NCI-H69 (cell line): ENCODE measurements at regions not wholly inside any gene's neighbourhood (a gene's known extent, or its start where the extent isn't known, plus 50 kb on each side); places are given as distances from the start of the nearest gene placed in this dataset.
"Not testable (repeated sequence)": the region's sequence is repeated elsewhere in the genome, so short reads cannot be mapped to it uniquely, and the experiment has no call there.

Experiments
- DNase-seq: peaks from one replicate; lab custom pipeline; 2025; lab: John Stamatoyannopoulos, UW

GRCh38 chrX:109172091-109172602 lies 309.7 kb downstream of the GUCY2F start:
- no peak for DNase-seq

DNA sequence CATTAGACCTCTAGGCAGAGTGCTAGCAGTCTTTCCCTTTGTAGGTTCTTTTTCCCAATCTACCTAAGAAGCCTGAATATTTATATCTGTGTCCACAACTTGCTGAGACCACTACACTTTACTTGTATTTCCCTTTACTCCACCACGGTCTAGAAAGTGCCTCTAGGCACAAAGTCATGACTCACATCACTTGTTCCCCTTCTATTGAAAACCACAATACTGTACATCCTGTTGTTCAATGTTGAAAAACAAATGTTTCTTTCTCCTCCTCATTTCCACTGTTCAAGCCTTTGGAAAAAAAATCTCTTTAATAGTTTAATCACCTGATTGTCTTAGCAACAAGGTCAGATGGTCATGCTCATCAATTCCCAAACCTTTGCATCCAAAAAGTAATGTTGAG lies 326.7 kb downstream of the GUCY2F start:
- no peak for DNase-seq

DNA sequence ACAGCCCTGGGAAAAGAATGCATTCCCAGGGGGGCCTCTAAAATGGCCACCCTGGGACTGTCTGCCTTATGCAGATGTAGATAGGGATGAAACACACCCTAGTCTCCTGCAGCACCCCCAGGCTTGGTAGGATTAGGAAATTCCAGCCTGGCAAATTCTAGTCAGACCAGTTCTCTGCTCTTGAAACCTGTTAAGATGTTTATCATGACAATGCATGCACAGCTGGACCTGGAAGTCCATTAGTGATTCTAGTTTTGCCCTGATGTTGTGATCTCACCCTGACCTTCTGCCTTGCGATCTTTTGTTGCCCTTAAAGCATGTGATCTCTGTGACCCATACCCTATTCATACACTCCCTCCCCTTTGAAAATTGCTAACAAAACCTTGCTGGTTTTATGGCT lies 337.7 kb downstream of the GUCY2F start:
- DNase-seq, result not testable (repeated sequence)

DNA sequence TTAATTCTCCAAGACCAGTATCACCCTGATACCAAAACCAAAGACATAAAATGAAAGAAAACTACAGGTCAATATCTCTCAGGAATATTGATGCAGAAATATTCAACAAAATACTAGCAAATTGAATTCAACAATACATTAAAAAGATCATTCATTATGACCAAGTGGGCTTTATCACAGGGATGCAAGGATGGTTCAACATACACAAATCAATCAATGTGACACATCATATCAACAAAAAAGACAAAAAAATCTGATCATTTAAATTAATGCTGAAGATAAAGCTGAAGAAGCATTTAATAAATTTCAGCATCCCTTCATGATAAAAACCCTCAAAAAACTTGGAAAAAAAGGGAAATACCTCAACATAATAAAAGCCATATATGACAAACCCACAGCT lies 341.4 kb downstream of the GUCY2F start:
- DNase-seq, result no peak

- DNase-seq, result no peak
Measured at GRCh38 chrX:109134777-109135176, 347.1 kb downstream of the GUCY2F start.

- DNase-seq, result no peak
Measured at GRCh38 chrX:109125304-109125703, 356.6 kb downstream of the GUCY2F start.

GRCh38 chrX:109089359-109089758 lies 353.0 kb upstream of the IRS4 start:
- DNase-seq, result no peak

- no peak for DNase-seq
Measured at GRCh38 chrX:109077788-109078187, 341.4 kb upstream of the IRS4 start.

DNA sequence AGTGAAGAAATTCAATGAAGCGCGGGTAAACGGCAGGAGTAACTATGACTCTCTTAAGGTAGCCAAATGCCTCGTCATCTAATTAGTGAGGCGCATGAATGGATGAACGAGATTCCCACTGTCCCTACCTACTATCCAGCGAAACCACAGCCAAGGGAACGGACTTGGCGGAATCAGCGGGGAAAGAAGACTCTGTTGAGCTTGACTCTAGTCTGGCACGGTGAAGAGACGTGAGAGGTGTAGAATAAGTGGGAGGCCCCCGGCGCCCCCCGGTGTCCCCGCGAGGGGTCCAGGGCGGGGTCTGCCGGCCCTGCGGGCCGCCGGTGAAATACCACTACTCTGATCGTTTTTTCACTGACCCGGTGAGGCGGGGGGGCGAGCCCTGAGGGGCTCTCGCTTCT lies 317.8 kb upstream of the IRS4 start:
- not testable (repeated sequence) for DNase-seq

GRCh38 chrX:109049903-109050302 lies 313.5 kb upstream of the IRS4 start:
- no peak for DNase-seq

DNA sequence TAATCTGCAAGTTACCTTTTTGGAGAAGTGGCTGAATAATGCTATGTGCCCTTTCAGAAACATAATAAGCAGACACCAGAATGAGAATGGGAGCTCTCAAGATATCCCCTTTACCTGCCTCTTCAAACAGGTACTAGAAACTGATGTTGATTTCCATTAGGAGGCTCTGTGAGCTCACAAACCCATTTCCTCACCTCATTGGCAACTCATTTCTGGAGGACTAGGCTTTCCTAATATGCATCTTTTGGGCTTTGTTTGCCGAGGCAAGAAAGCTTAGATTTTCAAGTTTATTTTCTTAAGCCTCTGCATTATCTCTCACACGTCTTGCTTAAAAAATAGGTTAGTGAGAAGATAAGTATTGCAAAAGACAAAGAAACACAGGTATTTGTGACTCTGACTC lies 313.1 kb upstream of the IRS4 start:
- no peak for DNase-seq

GRCh38 chrX:109040057-109040456 lies 303.7 kb upstream of the IRS4 start:
- no peak for DNase-seq

DNA sequence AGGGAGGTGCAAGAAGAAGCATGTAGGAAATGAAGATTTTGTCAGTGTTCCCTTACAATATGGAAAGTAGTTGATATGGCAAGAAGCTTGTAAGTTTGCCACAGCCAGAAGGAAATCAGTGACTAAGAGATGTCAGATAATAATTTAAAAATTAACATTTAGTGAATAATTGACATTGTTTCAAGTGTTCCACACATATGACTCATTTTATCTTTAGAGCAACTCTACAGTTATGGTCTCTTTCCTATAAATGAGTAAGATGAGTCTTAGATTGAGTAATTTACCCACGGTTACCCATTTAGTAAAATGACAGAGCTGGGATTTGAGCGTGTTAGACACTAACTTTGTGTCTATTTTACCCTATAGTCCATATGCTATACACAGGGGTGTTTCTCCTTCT lies 300.3 kb upstream of the IRS4 start:
- no peak for DNase-seq

- no peak for DNase-seq
Measured at GRCh38 chrX:108993909-108994308, 257.5 kb upstream of the IRS4 start.

GRCh38 chrX:108972899-108973298 lies 236.5 kb upstream of the IRS4 start:
- DNase-seq, result not testable (repeated sequence)

DNA sequence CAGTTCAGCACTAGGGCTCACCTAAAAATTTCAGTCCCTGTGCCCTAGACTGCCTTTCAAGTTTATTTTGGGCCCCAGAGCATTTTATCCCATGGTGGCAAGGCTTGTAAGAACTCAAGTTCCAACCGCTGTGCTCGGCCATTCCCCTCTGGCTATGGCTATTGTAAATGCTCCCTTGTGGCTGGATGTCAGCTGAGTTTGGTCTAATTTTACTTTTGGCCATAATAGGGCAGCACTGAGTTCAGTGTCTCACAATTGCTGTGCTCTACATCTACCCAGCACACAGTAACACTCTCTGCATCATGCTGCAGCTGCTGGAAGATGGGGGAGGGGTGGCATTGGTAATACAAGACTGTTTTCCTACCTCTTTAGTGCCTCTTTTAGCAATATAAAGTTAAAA lies 210.8 kb upstream of the IRS4 start:
- DNase-seq, result no peak

- DNase-seq, result no peak
Measured at GRCh38 chrX:108946531-108946930, 210.2 kb upstream of the IRS4 start.

GRCh38 chrX:108945883-108946523 lies 209.6 kb upstream of the IRS4 start:
- no peak for DNase-seq

GRCh38 chrX:108914791-108915190 lies 178.4 kb upstream of the IRS4 start:
- DNase-seq, result no peak

DNA sequence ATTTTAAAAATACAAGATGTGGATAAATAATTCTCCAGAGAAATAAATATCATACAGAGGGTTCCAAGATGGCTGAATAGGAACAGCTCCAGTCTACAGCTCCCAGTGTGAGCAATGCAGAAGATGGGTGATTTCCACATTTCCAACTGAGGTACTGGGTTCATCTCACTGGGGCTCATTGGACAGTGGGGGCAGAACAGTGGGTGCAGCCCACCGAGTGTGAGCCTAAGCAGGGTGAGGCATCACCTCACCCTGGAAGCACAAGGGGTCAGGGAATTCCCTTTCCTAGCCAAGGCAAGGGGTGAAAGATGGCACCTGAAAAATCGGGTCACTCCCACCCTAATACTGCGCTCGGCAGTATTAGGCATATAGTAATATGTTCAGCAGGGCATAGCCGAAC lies 167.5 kb upstream of the IRS4 start:
- DNase-seq, result not testable (repeated sequence)

DNA sequence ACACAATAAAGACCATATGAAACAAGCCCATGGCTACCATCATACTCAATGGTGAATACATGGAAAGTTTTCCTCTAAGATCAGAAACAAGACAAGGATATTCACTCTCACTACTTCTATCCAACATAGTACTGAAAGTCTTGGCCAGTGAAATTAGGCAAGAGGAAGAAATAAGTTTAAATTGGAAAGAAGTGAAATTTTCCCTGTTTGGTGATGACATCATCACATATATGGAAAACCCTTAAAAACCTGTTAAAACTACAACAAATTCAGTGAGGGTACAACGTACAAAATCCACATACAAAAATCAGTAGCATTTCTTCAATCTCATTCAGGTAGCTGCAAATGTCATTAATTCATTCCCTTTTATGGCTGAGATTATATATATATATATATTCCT lies 164.0 kb upstream of the IRS4 start:
- DNase-seq, result no peak

- not testable (repeated sequence) for DNase-seq
Measured at GRCh38 chrX:108896349-108896748, 160.0 kb upstream of the IRS4 start.

GRCh38 chrX:108892501-108892900 lies 156.1 kb upstream of the IRS4 start:
- DNase-seq, result no peak

GRCh38 chrX:108875548-108875947 lies 139.2 kb upstream of the IRS4 start:
- DNase-seq, result peak; percentile 0
